SK-N-SH treated with all-trans-retinoic acid at 6 μM for 48 hours (cell line): ENCODE measurements at regions not wholly inside any gene's neighbourhood (a gene's known extent, or its start where the extent isn't known, plus 50 kb on each side); places are given as distances from the start of the nearest gene placed in this dataset.
A peak's percentile ranks its signal among the peaks of the same experiment; 100 is the strongest.

Experiments
- ATAC-seq: fragments of 200-7000 bp; cut with Tn5 transposase; 3 replicates; pipeline ENCODE4 v1.9.1; 2020; ENCODE audit warnings: mild to moderate bottlenecking, moderate library complexity
- ARNTL ChIP-seq: fragments of 450-650 bp; formaldehyde crosslinking; IDR thresholded peaks from 2 replicates; pipeline ENCODE4 v1.5.0; 2020; ENCODE audit warnings: low read depth, mild to moderate bottlenecking, moderate library complexity, borderline replicate concordance
- BACH2 ChIP-seq: fragments of 250-450 bp; sonication (Bioruptor Pico); IDR thresholded peaks from 2 replicates; pipeline ENCODE4 v1.9.0; 2021; ENCODE audit warnings: mild to moderate bottlenecking, borderline replicate concordance
- CSDC2 ChIP-seq: fragments of 250-450 bp; sonication (Bioruptor Pico); IDR thresholded peaks from 2 replicates; pipeline ENCODE4 v1.5.0; 2020; ENCODE audit warnings: mild to moderate bottlenecking, moderate library complexity
- ESRRG ChIP-seq: fragments of 250-450 bp; sonication (Bioruptor Pico); IDR thresholded peaks from 2 replicates; pipeline ENCODE4 v1.6.1; 2021; ENCODE audit warnings: mild to moderate bottlenecking
- GLIS3 ChIP-seq: fragments of 250-450 bp; sonication (Bioruptor Pico); IDR thresholded peaks from 2 replicates; pipeline ENCODE4 v1.5.0; 2020; ENCODE audit warnings: mild to moderate bottlenecking, moderate library complexity
- OSR1 ChIP-seq: fragments of 250-450 bp; sonication (Bioruptor Pico); IDR thresholded peaks from 2 replicates; pipeline ENCODE4 v1.8.0; 2022; ENCODE audit warnings: moderate library complexity, mild to moderate bottlenecking, inconsistent platforms
- POU6F1 ChIP-seq: fragments of 250-450 bp; sonication (Bioruptor Pico); IDR thresholded peaks from 2 replicates; pipeline ENCODE4 v1.8.0; 2021; ENCODE audit warnings: low read depth, mild to moderate bottlenecking, moderate library complexity, borderline replicate concordance
- PPARA ChIP-seq: fragments of 250-450 bp; sonication (Bioruptor Pico); IDR thresholded peaks from 2 replicates; pipeline ENCODE4 v1.5.0; 2020; ENCODE audit warnings: mild to moderate bottlenecking, borderline replicate concordance
- RARB ChIP-seq: fragments of 250-450 bp; sonication (Bioruptor Pico); IDR thresholded peaks from 2 replicates; pipeline ENCODE4 v1.8.0; 2021; ENCODE audit warnings: mild to moderate bottlenecking, moderate library complexity
- SNAI2 ChIP-seq: fragments of 250-450 bp; sonication (Bioruptor Pico); IDR thresholded peaks from 2 replicates; pipeline ENCODE4 v1.5.0; 2020; ENCODE audit warnings: mild to moderate bottlenecking, moderate library complexity
- TCF4 ChIP-seq: fragments of 250-450 bp; sonication (Bioruptor Pico); IDR thresholded peaks from 2 replicates; pipeline ENCODE4 v1.8.0; 2021; ENCODE audit warnings: mild to moderate bottlenecking, moderate library complexity, borderline replicate concordance
- TSHZ2 ChIP-seq: fragments of 250-450 bp; sonication (Bioruptor Pico); IDR thresholded peaks from 2 replicates; pipeline ENCODE4 v1.5.0; 2020; ENCODE audit warnings: mild to moderate bottlenecking, moderate library complexity
- ZFP3 ChIP-seq: fragments of 250-450 bp; sonication (Bioruptor Pico); IDR thresholded peaks from 2 replicates; pipeline ENCODE4 v1.5.0; 2020; ENCODE audit warnings: mild to moderate bottlenecking, moderate library complexity
- ZFP30 ChIP-seq: fragments of 450-650 bp; formaldehyde crosslinking; IDR thresholded peaks from 2 replicates; pipeline ENCODE4 v1.5.0; 2022; ENCODE audit warnings: mild to moderate bottlenecking, moderate library complexity
- ZNF565 ChIP-seq: fragments of 450-650 bp; formaldehyde crosslinking; conservative IDR thresholded peaks from 2 replicates; pipeline ENCODE4 v1.5.0; 2020; ENCODE audit warnings: low read depth, mild to moderate bottlenecking, moderate library complexity
- ZNF70 ChIP-seq: fragments of 450-650 bp; formaldehyde crosslinking; IDR thresholded peaks from 2 replicates; pipeline ENCODE4 v1.5.0; 2020; ENCODE audit warnings: mild to moderate bottlenecking, moderate library complexity
- ZNF8 ChIP-seq: fragments of 450-650 bp; formaldehyde crosslinking; IDR thresholded peaks from 2 replicates; pipeline ENCODE4 v1.5.0; 2020; ENCODE audit warnings: mild to moderate bottlenecking, moderate library complexity
- TF ChIP-seq, protein P1 (sequence below): fragments of 250-450 bp; sonication (Bioruptor Pico); IDR thresholded peaks from 2 replicates; pipeline ENCODE4 v1.5.1; 2020; ENCODE audit warnings: low read depth, mild to moderate bottlenecking, moderate library complexity
- TF ChIP-seq, protein P2 (sequence below): fragments of 250-450 bp; sonication (Bioruptor Pico); IDR thresholded peaks from 2 replicates; pipeline ENCODE4 v1.8.0; 2020; ENCODE audit warnings: mild to moderate bottlenecking, moderate library complexity, borderline replicate concordance

- ATAC-seq: no peak
- TF ChIP-seq ARNTL (no peak), POU6F1 (CRISPR knock-in tag) (no peak), ZNF565 (no peak), ZNF70 (CRISPR knock-in tag) (no peak), CSDC2 (CRISPR knock-in tag) (no peak), SNAI2 (CRISPR knock-in tag) (no peak), TCF4 (no peak), ESRRG (CRISPR knock-in tag) (no peak), PPARA (CRISPR knock-in tag) (no peak), OSR1 (CRISPR knock-in tag) (no peak)
- TF ChIP-seq, protein P1, sequence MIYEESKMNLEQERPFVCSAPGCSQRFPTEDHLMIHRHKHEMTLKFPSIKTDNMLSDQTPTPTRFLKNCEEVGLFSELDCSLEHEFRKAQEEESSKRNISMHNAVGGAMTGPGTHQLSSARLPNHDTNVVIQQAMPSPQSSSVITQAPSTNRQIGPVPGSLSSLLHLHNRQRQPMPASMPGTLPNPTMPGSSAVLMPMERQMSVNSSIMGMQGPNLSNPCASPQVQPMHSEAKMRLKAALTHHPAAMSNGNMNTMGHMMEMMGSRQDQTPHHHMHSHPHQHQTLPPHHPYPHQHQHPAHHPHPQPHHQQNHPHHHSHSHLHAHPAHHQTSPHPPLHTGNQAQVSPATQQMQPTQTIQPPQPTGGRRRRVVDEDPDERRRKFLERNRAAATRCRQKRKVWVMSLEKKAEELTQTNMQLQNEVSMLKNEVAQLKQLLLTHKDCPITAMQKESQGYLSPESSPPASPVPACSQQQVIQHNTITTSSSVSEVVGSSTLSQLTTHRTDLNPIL (CRISPR knock-in tag): no peak
Measured at GRCh38 chr4:181827246-181827645, 416.0 kb upstream of the TENM3 start.

- no peak for ATAC-seq
- TF ChIP-seq ESRRG (CRISPR knock-in tag): no peak
- no peak for TF ChIP-seq BACH2 (CRISPR knock-in tag)
Measured at GRCh38 chr4:181830404-181831035, 412.7 kb upstream of the TENM3 start.

DNA sequence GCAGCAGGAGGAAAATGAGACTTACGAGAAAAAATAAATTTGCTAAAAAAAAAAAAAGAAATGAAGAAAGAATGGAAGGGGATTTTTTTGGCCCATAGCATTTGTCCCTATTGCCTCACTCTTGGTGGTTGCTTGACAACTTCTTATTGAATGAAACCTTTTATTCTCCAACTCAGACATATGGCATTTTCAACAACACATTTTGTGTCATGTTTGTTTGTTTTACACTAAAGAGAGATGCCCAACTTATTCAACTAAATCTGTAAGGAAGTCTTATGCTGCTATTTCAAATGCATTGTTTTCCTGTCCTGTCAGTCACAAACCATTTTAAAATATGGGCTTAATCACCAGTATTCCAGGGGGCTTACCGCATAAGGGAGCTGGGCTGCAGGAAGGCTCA lies 409.1 kb upstream of the TENM3 start:
- TF ChIP-seq ZNF70 (CRISPR knock-in tag) (no peak), ESRRG (CRISPR knock-in tag) (no peak), ZFP30 (CRISPR knock-in tag) (no peak), CSDC2 (CRISPR knock-in tag) (no peak), ZNF565 (no peak), ZNF8 (CRISPR knock-in tag) (no peak), BACH2 (CRISPR knock-in tag) (no peak), SNAI2 (CRISPR knock-in tag) (no peak), ARNTL (no peak), PPARA (CRISPR knock-in tag) (no peak), POU6F1 (CRISPR knock-in tag) (no peak)
- TF ChIP-seq, protein P2, sequence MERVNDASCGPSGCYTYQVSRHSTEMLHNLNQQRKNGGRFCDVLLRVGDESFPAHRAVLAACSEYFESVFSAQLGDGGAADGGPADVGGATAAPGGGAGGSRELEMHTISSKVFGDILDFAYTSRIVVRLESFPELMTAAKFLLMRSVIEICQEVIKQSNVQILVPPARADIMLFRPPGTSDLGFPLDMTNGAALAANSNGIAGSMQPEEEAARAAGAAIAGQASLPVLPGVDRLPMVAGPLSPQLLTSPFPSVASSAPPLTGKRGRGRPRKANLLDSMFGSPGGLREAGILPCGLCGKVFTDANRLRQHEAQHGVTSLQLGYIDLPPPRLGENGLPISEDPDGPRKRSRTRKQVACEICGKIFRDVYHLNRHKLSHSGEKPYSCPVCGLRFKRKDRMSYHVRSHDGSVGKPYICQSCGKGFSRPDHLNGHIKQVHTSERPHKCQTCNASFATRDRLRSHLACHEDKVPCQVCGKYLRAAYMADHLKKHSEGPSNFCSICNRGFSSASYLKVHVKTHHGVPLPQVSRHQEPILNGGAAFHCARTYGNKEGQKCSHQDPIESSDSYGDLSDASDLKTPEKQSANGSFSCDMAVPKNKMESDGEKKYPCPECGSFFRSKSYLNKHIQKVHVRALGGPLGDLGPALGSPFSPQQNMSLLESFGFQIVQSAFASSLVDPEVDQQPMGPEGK: no peak
- ATAC-seq: no peak

- peak; percentile 47; the same call in 2 of the 3 replicates for ATAC-seq
Measured at GRCh38 chr4:181835348-181835747, 407.9 kb upstream of the TENM3 start.

More at GRCh38 chr4:181835348-181835747, 407.9 kb upstream of the TENM3 start:
- TF ChIP-seq RARB (no peak), ZNF70 (CRISPR knock-in tag) (no peak), GLIS3 (CRISPR knock-in tag) (no peak), ZNF8 (CRISPR knock-in tag) (no peak), ZNF565 (no peak), TSHZ2 (no peak), ESRRG (CRISPR knock-in tag) (no peak), ZFP3 (no peak), CSDC2 (CRISPR knock-in tag) (no peak), OSR1 (CRISPR knock-in tag) (no peak), POU6F1 (CRISPR knock-in tag) (no peak)
